ENCODE measurements at regions not wholly inside any gene's neighbourhood (a gene's known extent, or its start where the extent isn't known, plus 50 kb on each side); places are given as distances from the start of the nearest gene placed in this dataset.

GRCh38 chr7:115827305-115828045, 203.1 kb downstream of the TFEC start:
- TF ChIP-seq CSRNP3 (CRISPR knock-in tag; IDR thresholded peaks at IDR 0.05), result no peak
- no peak for TF ChIP-seq RARB (CRISPR knock-in tag; IDR thresholded peaks at IDR 0.05)
- TF ChIP-seq TOX (CRISPR knock-in tag; IDR thresholded peaks at IDR 0.05; ENCODE audit: borderline replicate concordance), result no peak
- no peak for TF ChIP-seq ZNF565 (CRISPR knock-in tag; conservative IDR thresholded peaks at IDR 0.05; ENCODE audit: low read depth)
- no peak for TF ChIP-seq ZC3H10 (CRISPR knock-in tag; IDR thresholded peaks at IDR 0.05)
- no peak for TF ChIP-seq ZFP30 (CRISPR knock-in tag; IDR thresholded peaks at IDR 0.05)
- no peak for TF ChIP-seq ESRRG (CRISPR knock-in tag; IDR thresholded peaks at IDR 0.05)
- no peak for TF ChIP-seq CSDC2 (CRISPR knock-in tag; IDR thresholded peaks at IDR 0.05)
- no peak for TF ChIP-seq PATZ1 (CRISPR knock-in tag; IDR thresholded peaks at IDR 0.05; ENCODE audit: borderline replicate concordance)
- no peak for TF ChIP-seq ZNF8 (CRISPR knock-in tag; IDR thresholded peaks at IDR 0.05)
- no peak for TF ChIP-seq ZNF70 (CRISPR knock-in tag; IDR thresholded peaks at IDR 0.05)
- TF ChIP-seq PPARA (CRISPR knock-in tag; IDR thresholded peaks at IDR 0.05; ENCODE audit: borderline replicate concordance), result no peak
- no peak for TF ChIP-seq BACH2 (CRISPR knock-in tag; IDR thresholded peaks at IDR 0.05; ENCODE audit: borderline replicate concordance)

Data from SK-N-SH treated with all-trans-retinoic acid at 6 μM for 48 hours (cell line).